ENCODE measurements at regions not wholly inside any gene's neighbourhood (a gene's known extent, or its start where the extent isn't known, plus 50 kb on each side); places are given as distances from the start of the nearest gene placed in this dataset.

DNA sequence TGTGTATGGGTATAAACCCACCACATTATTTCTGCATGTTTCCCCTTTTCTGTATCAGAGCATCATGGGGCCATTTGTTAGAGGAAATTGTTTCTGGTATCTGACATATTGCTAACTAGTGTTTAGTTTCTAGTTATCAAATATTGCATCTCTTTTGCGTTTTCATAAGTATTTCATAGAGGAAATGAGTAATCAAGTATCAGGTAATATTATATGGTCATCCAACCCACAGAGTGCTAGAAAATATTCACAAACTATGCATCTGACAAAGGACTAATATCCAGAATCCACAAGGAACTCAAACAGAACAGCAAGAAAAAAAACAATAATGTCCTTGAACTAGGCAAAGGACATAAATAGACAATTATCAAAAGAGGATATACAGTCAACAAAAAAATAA is 258.9 kb upstream of the LRIG3 start:
- TF ChIP-seq EGR1 (IDR thresholded peaks at IDR 0.05) (no peak), CEBPB (IDR thresholded peaks at IDR 0.05) (no peak), TAF1 (IDR thresholded peaks at IDR 0.05; ENCODE audit: low read depth) (no peak), MAX (IDR thresholded peaks at IDR 0.05) (no peak), YY1 (IDR thresholded peaks at IDR 0.05; ENCODE audit: low read depth) (no peak), ZBTB7A (IDR thresholded peaks at IDR 0.05; ENCODE audit: low read depth) (no peak), TEAD4 (IDR thresholded peaks at IDR 0.05) (no peak), REST (IDR thresholded peaks at IDR 0.05; ENCODE audit: low read depth) (no peak), CREB1 (IDR thresholded peaks at IDR 0.05; ENCODE audit: low read depth) (no peak), TCF12 (IDR thresholded peaks at IDR 0.05; ENCODE audit: low read depth) (no peak), FOXM1 (IDR thresholded peaks at IDR 0.05; ENCODE audit: borderline replicate concordance, low read depth) (no peak), NFIC (IDR thresholded peaks at IDR 0.05) (no peak)
- TF ChIP-seq, protein P1, sequence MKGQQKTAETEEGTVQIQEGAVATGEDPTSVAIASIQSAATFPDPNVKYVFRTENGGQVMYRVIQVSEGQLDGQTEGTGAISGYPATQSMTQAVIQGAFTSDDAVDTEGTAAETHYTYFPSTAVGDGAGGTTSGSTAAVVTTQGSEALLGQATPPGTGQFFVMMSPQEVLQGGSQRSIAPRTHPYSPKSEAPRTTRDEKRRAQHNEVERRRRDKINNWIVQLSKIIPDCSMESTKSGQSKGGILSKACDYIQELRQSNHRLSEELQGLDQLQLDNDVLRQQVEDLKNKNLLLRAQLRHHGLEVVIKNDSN (IDR thresholded peaks at IDR 0.05) = no peak

DNA sequence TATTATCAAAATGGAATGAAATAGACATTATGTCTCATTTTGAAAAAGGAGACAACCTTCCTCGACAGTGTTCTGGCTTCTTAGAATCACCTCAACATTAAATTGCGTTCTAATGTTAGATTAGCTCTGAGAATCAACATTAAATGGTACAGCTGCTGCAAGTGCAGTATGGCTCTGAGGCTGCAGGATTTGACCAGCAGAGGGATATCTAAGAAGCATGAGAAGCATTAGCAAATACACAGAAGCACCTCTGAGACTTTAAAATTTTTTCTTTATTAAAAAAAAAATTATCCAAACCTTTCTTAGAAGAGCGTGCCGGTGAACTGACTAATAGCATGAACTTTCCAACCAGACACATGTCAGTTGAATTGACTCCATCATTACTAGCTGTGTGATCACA is 253.4 kb upstream of the LRIG3 start:
- TF ChIP-seq MAX (IDR thresholded peaks at IDR 0.05) (no peak), TAF1 (IDR thresholded peaks at IDR 0.05; ENCODE audit: low read depth) (no peak), CEBPB (IDR thresholded peaks at IDR 0.05) (no peak), RAD21 (IDR thresholded peaks at IDR 0.05; ENCODE audit: low read depth) (no peak), EGR1 (IDR thresholded peaks at IDR 0.05) (no peak), FOXM1 (IDR thresholded peaks at IDR 0.05; ENCODE audit: borderline replicate concordance, low read depth) (no peak), EP300 (IDR thresholded peaks at IDR 0.05; ENCODE audit: borderline replicate concordance) (no peak), ZBTB7A (IDR thresholded peaks at IDR 0.05; ENCODE audit: low read depth) (no peak), NFIC (IDR thresholded peaks at IDR 0.05) (no peak), CREB1 (IDR thresholded peaks at IDR 0.05; ENCODE audit: low read depth) (no peak)
- TF ChIP-seq, protein P1 (IDR thresholded peaks at IDR 0.05) = no peak

- no peak for TF ChIP-seq EP300 (IDR thresholded peaks at IDR 0.05; ENCODE audit: borderline replicate concordance)
- no peak for TF ChIP-seq YY1 (IDR thresholded peaks at IDR 0.05; ENCODE audit: low read depth)
- no peak for TF ChIP-seq ZBTB7A (IDR thresholded peaks at IDR 0.05; ENCODE audit: low read depth)
- no peak for TF ChIP-seq FOXM1 (IDR thresholded peaks at IDR 0.05; ENCODE audit: borderline replicate concordance, low read depth)
Measured at GRCh38 chr12:59168647-59169046, 248.3 kb upstream of the LRIG3 start.

DNA sequence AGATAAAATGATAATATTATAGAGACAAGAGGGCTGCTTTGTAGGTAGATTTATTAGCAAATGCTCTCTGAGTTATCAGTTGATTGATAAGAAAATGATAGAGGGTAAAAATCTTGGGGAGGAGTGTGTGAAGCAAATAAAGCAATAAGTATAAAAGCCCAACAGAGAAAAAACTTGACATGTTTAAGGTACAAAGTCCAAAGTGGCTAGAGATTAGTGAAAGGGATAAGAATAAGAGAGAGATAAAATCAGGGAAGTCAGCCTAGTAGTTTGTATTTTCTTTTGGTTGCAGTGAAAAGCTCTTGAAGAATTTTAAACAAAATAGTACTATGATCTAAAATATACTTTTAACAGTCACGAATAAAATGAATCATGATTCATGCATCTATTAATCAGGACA is 246.2 kb upstream of the LRIG3 start:
- TF ChIP-seq TEAD4 (IDR thresholded peaks at IDR 0.05) = no peak
- no peak for TF ChIP-seq MAX (IDR thresholded peaks at IDR 0.05)
- TF ChIP-seq RAD21 (IDR thresholded peaks at IDR 0.05; ENCODE audit: low read depth) = no peak
- no peak for TF ChIP-seq CREB1 (IDR thresholded peaks at IDR 0.05; ENCODE audit: low read depth)
- no peak for TF ChIP-seq TAF1 (IDR thresholded peaks at IDR 0.05; ENCODE audit: low read depth)
- TF ChIP-seq EP300 (IDR thresholded peaks at IDR 0.05; ENCODE audit: borderline replicate concordance) = no peak
- no peak for TF ChIP-seq TCF12 (IDR thresholded peaks at IDR 0.05; ENCODE audit: low read depth)
- TF ChIP-seq, protein P1 (IDR thresholded peaks at IDR 0.05) = no peak
- TF ChIP-seq YY1 (IDR thresholded peaks at IDR 0.05; ENCODE audit: low read depth) = no peak
- TF ChIP-seq NFIC (IDR thresholded peaks at IDR 0.05) = no peak
- TF ChIP-seq CEBPB (IDR thresholded peaks at IDR 0.05) = no peak
- TF ChIP-seq ZBTB7A (IDR thresholded peaks at IDR 0.05; ENCODE audit: low read depth) = no peak
- TF ChIP-seq FOXM1 (IDR thresholded peaks at IDR 0.05; ENCODE audit: borderline replicate concordance, low read depth) = no peak
- no peak for TF ChIP-seq EGR1 (IDR thresholded peaks at IDR 0.05)

DNA sequence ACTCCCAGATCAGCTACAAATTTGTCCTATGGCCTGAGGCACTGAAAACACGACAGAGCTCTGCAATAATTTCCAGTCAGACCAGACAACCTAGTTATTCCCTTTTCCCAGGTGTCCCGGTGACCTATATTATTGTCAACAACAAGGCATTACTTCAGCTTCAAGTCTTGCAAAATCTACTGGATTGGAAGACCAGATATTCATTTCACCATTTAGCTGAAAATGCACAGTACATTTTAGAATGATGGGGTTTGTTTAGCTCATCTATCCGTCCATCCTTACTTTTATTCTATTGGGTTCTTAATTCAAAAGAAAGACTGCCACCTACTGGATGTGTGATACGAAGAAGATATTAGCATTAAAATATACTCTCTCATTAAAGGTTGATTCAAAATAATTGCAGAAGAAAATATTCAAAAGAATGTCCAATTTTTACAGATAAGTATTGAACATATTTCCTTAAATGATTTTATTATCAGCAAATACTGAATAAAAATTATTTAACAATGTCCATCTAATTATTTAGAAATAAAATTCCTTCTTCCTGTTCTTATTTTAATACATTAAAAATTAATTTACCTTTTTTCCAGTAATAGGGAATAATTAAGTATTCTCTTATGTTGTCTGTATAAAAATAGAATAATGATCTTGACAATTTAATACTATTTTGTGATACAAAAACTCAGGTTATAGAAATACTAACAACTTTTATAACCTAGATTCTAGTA is 244.9 kb upstream of the LRIG3 start:
- no peak for TF ChIP-seq MAX (IDR thresholded peaks at IDR 0.05)
- peak; percentile 54 for TF ChIP-seq RAD21 (IDR thresholded peaks at IDR 0.05; ENCODE audit: low read depth)
- TF ChIP-seq TEAD4 (IDR thresholded peaks at IDR 0.05) = no peak
- TF ChIP-seq EP300 (IDR thresholded peaks at IDR 0.05; ENCODE audit: borderline replicate concordance) = no peak
- no peak for TF ChIP-seq TAF1 (IDR thresholded peaks at IDR 0.05; ENCODE audit: low read depth)

- TF ChIP-seq MAX (IDR thresholded peaks at IDR 0.05) (no peak), CREB1 (IDR thresholded peaks at IDR 0.05; ENCODE audit: low read depth) (no peak), YY1 (IDR thresholded peaks at IDR 0.05; ENCODE audit: low read depth) (no peak), NFIC (IDR thresholded peaks at IDR 0.05) (no peak), FOXM1 (IDR thresholded peaks at IDR 0.05; ENCODE audit: borderline replicate concordance, low read depth) (no peak)
- TF ChIP-seq, protein P1 (IDR thresholded peaks at IDR 0.05) = no peak
Measured at GRCh38 chr12:59164226-59164625, 243.9 kb upstream of the LRIG3 start.
